ENCODE measurements at regions not wholly inside any gene's neighbourhood (a gene's known extent, or its start where the extent isn't known, plus 50 kb on each side); places are given as distances from the start of the nearest gene placed in this dataset.

GRCh38 chr6:95203153-95203754 is 374.1 kb upstream of the MANEA start:
- intact Hi-C loops (cut with micrococcal nuclease; ENCODE audit: unreplicated experiment), result loop anchor here (1.0 kb wide), 1 partner anchor 77 kb away; no protein-coding TSS in a partner anchor
- Histone ChIP-seq H3K4me1 (ENCODE audit: insufficient read depth, low read length, poor library complexity, severe bottlenecking) (no peaks in the 10 kb centered on the region), H3K9me3 (ENCODE audit: low read length) (no peaks in the 10 kb centered on the region), H2AFZ (ENCODE audit: low read length) (no peak overlapping the region), H3K36me3 (ENCODE audit: insufficient read depth, low read length) (no peaks in the 10 kb centered on the region), H4K20me1 (ENCODE audit: insufficient read depth, low read length) (no peaks in the 10 kb centered on the region), H3K4me2 (ENCODE audit: low read length) (no peak overlapping the region), H3K27ac (ENCODE audit: low read depth, low read length, poor library complexity, severe bottlenecking) (no peak overlapping the region), H3K4me3 (ENCODE audit: low read depth, low read length, poor library complexity, severe bottlenecking) (no peak overlapping the region), H3K79me2 (ENCODE audit: insufficient read depth, low read depth, low read length) (no peaks in the 10 kb centered on the region), H3K9me2 (ENCODE audit: insufficient read depth, low read length) (no peaks in the 10 kb centered on the region)
- no TSS peak for BruUV-seq (replicated peaks)
- TF ChIP-seq CTCF (conservative IDR thresholded peaks at IDR 0.05; ENCODE audit: low read length) (peak; percentile 84), EZH2phosphoT487 (IDR thresholded peaks at IDR 0.05; ENCODE audit: borderline replicate concordance, low read depth, low read length) (no peak)
- peak; percentile 31 for DNase-seq (ENCODE audit: low spot score)
- CTCF ChIA-PET (ENCODE audit: unreplicated experiment), result no interaction called here
- POLR2A ChIA-PET, result no interaction called here

- TF ChIP-seq CTCF (conservative IDR thresholded peaks at IDR 0.05; ENCODE audit: low read length) (no peak), EZH2phosphoT487 (IDR thresholded peaks at IDR 0.05; ENCODE audit: borderline replicate concordance, low read depth, low read length) (no peak)
Measured at GRCh38 chr6:95204178-95204577, 373.2 kb upstream of the MANEA start.

GRCh38 chr6:95208621-95209020 is 368.7 kb upstream of the MANEA start:
- POLR2A ChIA-PET, result no interaction called here
- Histone ChIP-seq H3K79me2 (ENCODE audit: insufficient read depth, low read depth, low read length) (no peaks in the 10 kb centered on the region), H3K4me3 (ENCODE audit: low read depth, low read length, poor library complexity, severe bottlenecking) (no peak overlapping the region), H2AFZ (ENCODE audit: low read length) (no peak overlapping the region), H3K9me2 (ENCODE audit: insufficient read depth, low read length) (no peaks in the 10 kb centered on the region), H3K4me2 (ENCODE audit: low read length) (no peak overlapping the region), H3K27ac (ENCODE audit: low read depth, low read length, poor library complexity, severe bottlenecking) (no peak overlapping the region), H3K36me3 (ENCODE audit: insufficient read depth, low read length) (no peaks in the 10 kb centered on the region), H4K20me1 (ENCODE audit: insufficient read depth, low read length) (no peaks in the 10 kb centered on the region), H3K4me1 (ENCODE audit: insufficient read depth, low read length, poor library complexity, severe bottlenecking) (no peaks in the 10 kb centered on the region), H3K9me3 (ENCODE audit: low read length) (no peaks in the 10 kb centered on the region)
- intact Hi-C loops (cut with micrococcal nuclease; ENCODE audit: unreplicated experiment), result no loop called here
- CTCF ChIA-PET (ENCODE audit: unreplicated experiment), result no interaction called here
- BruUV-seq (replicated peaks), result no TSS peak
- DNase-seq (ENCODE audit: low spot score), result no peak
- TF ChIP-seq EZH2phosphoT487 (IDR thresholded peaks at IDR 0.05; ENCODE audit: borderline replicate concordance, low read depth, low read length) (no peak), CTCF (conservative IDR thresholded peaks at IDR 0.05; ENCODE audit: low read length) (no peak)

More at GRCh38 chr6:95204178-95204577, 373.2 kb upstream of the MANEA start:
- Histone ChIP-seq H3K4me1 (ENCODE audit: insufficient read depth, low read length, poor library complexity, severe bottlenecking) (no peaks in the 10 kb centered on the region), H3K4me3 (ENCODE audit: low read depth, low read length, poor library complexity, severe bottlenecking) (no peak overlapping the region), H3K27ac (ENCODE audit: low read depth, low read length, poor library complexity, severe bottlenecking) (no peak overlapping the region), H4K20me1 (ENCODE audit: insufficient read depth, low read length) (no peaks in the 10 kb centered on the region), H3K4me2 (ENCODE audit: low read length) (no peak overlapping the region), H3K79me2 (ENCODE audit: insufficient read depth, low read depth, low read length) (no peaks in the 10 kb centered on the region), H2AFZ (ENCODE audit: low read length) (no peak overlapping the region), H3K36me3 (ENCODE audit: insufficient read depth, low read length) (no peaks in the 10 kb centered on the region), H3K9me3 (ENCODE audit: low read length) (no peaks in the 10 kb centered on the region), H3K9me2 (ENCODE audit: insufficient read depth, low read length) (no peaks in the 10 kb centered on the region)
- no peak for DNase-seq (ENCODE audit: low spot score)
- BruUV-seq (replicated peaks), result no TSS peak
- intact Hi-C loops (cut with micrococcal nuclease; ENCODE audit: unreplicated experiment), result no loop called here
- CTCF ChIA-PET (ENCODE audit: unreplicated experiment), result no interaction called here
- POLR2A ChIA-PET, result no interaction called here

All from OCI-LY7 (cell line).